ENCODE measurements at regions not wholly inside any gene's neighbourhood (a gene's known extent, or its start where the extent isn't known, plus 50 kb on each side); places are given as distances from the start of the nearest gene placed in this dataset.

DNA sequence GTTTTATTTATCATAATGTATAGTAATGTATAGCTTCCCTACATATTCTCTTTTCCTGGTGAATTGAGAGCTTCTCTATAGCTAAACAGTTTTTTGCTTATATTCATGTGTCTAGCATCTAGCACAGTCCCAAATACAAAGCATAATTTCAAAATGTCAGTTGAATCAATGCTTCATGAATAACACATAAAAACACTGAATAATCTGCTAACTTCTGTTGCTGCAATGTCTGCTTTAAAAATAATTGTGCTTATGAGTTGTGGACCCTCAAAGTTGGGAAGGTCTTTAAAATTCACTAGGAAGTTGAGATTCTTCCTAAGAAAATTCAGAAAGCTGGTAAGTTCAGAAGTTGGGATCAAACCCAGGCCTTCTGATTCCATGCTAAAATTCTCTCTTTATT lies 600.9 kb upstream of the FAM98A start:
- intact Hi-C loops (cut with DNase I) = no loop called here
- no peaks in the 10 kb centered on the region for H3K27me3 ChIP-seq (ENCODE audit: control insufficient read depth, insufficient read depth)

DNA sequence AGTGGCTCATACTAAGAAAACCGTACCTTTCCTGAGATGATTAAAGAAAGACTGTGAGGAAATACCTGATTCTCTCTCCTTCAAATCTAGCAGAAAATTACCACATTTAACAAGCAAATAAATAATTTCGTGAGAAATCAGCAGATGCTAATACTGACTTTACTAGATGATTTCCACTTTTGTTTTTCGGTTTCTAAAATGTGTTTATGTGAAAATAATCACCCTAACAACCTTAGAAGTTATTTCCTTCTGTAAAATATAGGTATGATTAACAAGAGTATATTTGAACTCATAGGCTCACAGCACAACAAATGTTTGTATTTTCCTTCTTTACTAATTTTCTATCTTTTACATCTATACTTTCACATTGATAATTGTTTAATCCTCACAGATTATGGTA lies 594.1 kb upstream of the FAM98A start:
- Histone ChIP-seq H3K27ac (ENCODE audit: low read length) (no peak overlapping the region), H3K4me3 (ENCODE audit: low read length) (no peak overlapping the region), H3K27me3 (ENCODE audit: control insufficient read depth, insufficient read depth) (no peaks in the 10 kb centered on the region), H3K9me3 (ENCODE audit: control insufficient read depth, low read length) (no peaks in the 10 kb centered on the region), H3K4me1 (ENCODE audit: control insufficient read depth, insufficient read depth, low read length) (no peaks in the 10 kb centered on the region)
- intact Hi-C loops (cut with DNase I) = no loop called here
- DNase-seq (no peak), ATAC-seq (no peak)
- 83% methylated on average over 3 of the region's 3 CpGs for WGBS

More for the DNA sequence above, 600.9 kb upstream of the FAM98A start:
- DNase-seq (no peak), ATAC-seq (no peak)
- Histone ChIP-seq H3K4me3 (ENCODE audit: low read length) (no peak overlapping the region), H3K9me3 (ENCODE audit: control insufficient read depth, low read length) (no peaks in the 10 kb centered on the region), H3K4me1 (ENCODE audit: control insufficient read depth, insufficient read depth, low read length) (no peaks in the 10 kb centered on the region), H3K27ac (ENCODE audit: low read length) (no peak overlapping the region)

- 56% methylated on average over 6 of the region's 6 CpGs for WGBS
- DNase-seq (no peak), ATAC-seq (no peak)
- intact Hi-C loops (cut with DNase I) = no loop called here
- H3K4me1 ChIP-seq (ENCODE audit: control insufficient read depth, insufficient read depth, low read length) = no peaks in the 10 kb centered on the region
- H3K27ac ChIP-seq (ENCODE audit: low read length) = no peak overlapping the region
- no peak overlapping the region for H3K4me3 ChIP-seq (ENCODE audit: low read length)
- no peaks in the 10 kb centered on the region for H3K27me3 ChIP-seq (ENCODE audit: control insufficient read depth, insufficient read depth)
- H3K9me3 ChIP-seq (ENCODE audit: control insufficient read depth, low read length) = no peaks in the 10 kb centered on the region
Observed at GRCh38 chr2:34188464-34189303, 589.6 kb upstream of the FAM98A start.

GRCh38 chr2:34179511-34179910 lies 580.4 kb upstream of the FAM98A start:
- Histone ChIP-seq H3K9me3 (ENCODE audit: control insufficient read depth, low read length) (no peaks in the 10 kb centered on the region), H3K27ac (ENCODE audit: low read length) (no peak overlapping the region), H3K27me3 (ENCODE audit: control insufficient read depth, insufficient read depth) (no peaks in the 10 kb centered on the region), H3K4me3 (ENCODE audit: low read length) (no peak overlapping the region), H3K4me1 (ENCODE audit: control insufficient read depth, insufficient read depth, low read length) (no peaks in the 10 kb centered on the region)
- intact Hi-C loops (cut with DNase I) = no loop called here
- ATAC-seq (no peak), DNase-seq (no peak)
- 66% methylated on average over 3 of the region's 3 CpGs for WGBS

- Histone ChIP-seq H3K27me3 (ENCODE audit: control insufficient read depth, insufficient read depth) (no peaks in the 10 kb centered on the region), H3K4me1 (ENCODE audit: control insufficient read depth, insufficient read depth, low read length) (no peaks in the 10 kb centered on the region), H3K4me3 (ENCODE audit: low read length) (no peak overlapping the region), H3K9me3 (ENCODE audit: control insufficient read depth, low read length) (no peaks in the 10 kb centered on the region), H3K27ac (ENCODE audit: low read length) (no peak overlapping the region)
- intact Hi-C loops (cut with DNase I) = no loop called here
- no peak for DNase-seq
- ATAC-seq = no peak
Observed at GRCh38 chr2:34178482-34178881, 579.4 kb upstream of the FAM98A start.

DNA sequence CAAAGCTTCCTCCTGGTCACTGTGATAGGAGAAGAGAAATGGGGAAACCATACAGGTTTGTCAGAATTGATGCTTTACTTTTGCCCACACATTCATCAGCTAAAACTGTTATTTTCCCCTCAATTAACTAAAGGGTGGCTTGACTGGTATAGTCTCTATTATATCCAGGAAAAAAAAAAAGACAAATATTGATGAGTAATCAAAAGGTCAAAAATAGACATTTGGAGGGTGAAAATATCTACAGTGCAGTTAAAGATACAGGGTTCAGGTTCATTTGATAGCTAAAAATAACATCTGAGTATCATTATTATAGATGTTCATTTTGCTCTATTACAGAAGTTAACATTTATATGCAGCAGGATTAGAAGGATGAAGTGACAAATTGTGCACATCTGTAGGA lies 577.6 kb upstream of the FAM98A start:
- ATAC-seq = no peak

GRCh38 chr2:34174506-34174905 lies 575.4 kb upstream of the FAM98A start:
- H3K27ac ChIP-seq (ENCODE audit: low read length) = no peak overlapping the region

More for the DNA sequence above, 577.6 kb upstream of the FAM98A start:
- Histone ChIP-seq H3K27me3 (ENCODE audit: control insufficient read depth, insufficient read depth) (no peaks in the 10 kb centered on the region), H3K4me1 (ENCODE audit: control insufficient read depth, insufficient read depth, low read length) (no peaks in the 10 kb centered on the region), H3K4me3 (ENCODE audit: low read length) (no peak overlapping the region), H3K27ac (ENCODE audit: low read length) (no peak overlapping the region), H3K9me3 (ENCODE audit: control insufficient read depth, low read length) (no peaks in the 10 kb centered on the region)
- intact Hi-C loops (cut with DNase I) = no loop called here
- DNase-seq = no peak

GRCh38 chr2:34162231-34162630 lies 563.1 kb upstream of the FAM98A start:
- WGBS = 91% methylated on average over 4 of the region's 4 CpGs
- intact Hi-C loops (cut with DNase I) = no loop called here
- no peak overlapping the region for H3K27ac ChIP-seq (ENCODE audit: low read length)
- H3K4me3 ChIP-seq (ENCODE audit: low read length) = no peak overlapping the region
- DNase-seq (no peak), ATAC-seq (no peak)
- H3K4me1 ChIP-seq (ENCODE audit: control insufficient read depth, insufficient read depth, low read length) = no peaks in the 10 kb centered on the region
- H3K27me3 ChIP-seq (ENCODE audit: control insufficient read depth, insufficient read depth) = no peaks in the 10 kb centered on the region
- no peaks in the 10 kb centered on the region for H3K9me3 ChIP-seq (ENCODE audit: control insufficient read depth, low read length)

More at GRCh38 chr2:34174506-34174905, 575.4 kb upstream of the FAM98A start:
- DNase-seq = no peak
- WGBS = 54% methylated on average over 2 of the region's 2 CpGs
- H3K9me3 ChIP-seq (ENCODE audit: control insufficient read depth, low read length) = no peaks in the 10 kb centered on the region
- H3K4me1 ChIP-seq (ENCODE audit: control insufficient read depth, insufficient read depth, low read length) = no peaks in the 10 kb centered on the region
- H3K4me3 ChIP-seq (ENCODE audit: low read length) = no peak overlapping the region
- intact Hi-C loops (cut with DNase I) = no loop called here
- no peaks in the 10 kb centered on the region for H3K27me3 ChIP-seq (ENCODE audit: control insufficient read depth, insufficient read depth)
- no peak for ATAC-seq

DNA sequence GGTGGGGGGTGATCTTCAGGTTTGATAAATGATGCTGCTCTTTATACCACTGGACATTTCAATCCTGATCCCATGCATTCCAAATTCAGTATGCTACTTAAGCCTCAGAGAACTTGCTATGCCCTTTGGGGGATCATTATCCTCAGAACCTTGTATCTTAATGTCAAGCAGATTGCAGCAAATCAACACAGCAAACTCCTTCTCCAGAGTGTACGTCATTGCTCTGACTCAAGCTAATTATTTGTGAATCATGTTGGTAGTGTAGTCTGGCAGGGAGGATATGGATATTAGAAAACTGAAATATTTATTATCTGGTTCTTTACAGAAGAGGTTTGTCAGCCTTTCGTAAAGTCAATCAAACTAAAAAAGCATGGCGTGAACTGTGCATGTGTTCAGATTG lies 562.5 kb upstream of the FAM98A start:
- ATAC-seq = no peak

GRCh38 chr2:34159901-34160300 lies 560.8 kb upstream of the FAM98A start:
- no peaks in the 10 kb centered on the region for H3K4me1 ChIP-seq (ENCODE audit: control insufficient read depth, insufficient read depth, low read length)
- ATAC-seq = no peak
- H3K27ac ChIP-seq (ENCODE audit: low read length) = no peak overlapping the region
- no peaks in the 10 kb centered on the region for H3K9me3 ChIP-seq (ENCODE audit: control insufficient read depth, low read length)
- no peak overlapping the region for H3K4me3 ChIP-seq (ENCODE audit: low read length)
- DNase-seq = no peak
- WGBS = 89% methylated on average over 2 of the region's 2 CpGs
- no peaks in the 10 kb centered on the region for H3K27me3 ChIP-seq (ENCODE audit: control insufficient read depth, insufficient read depth)
- intact Hi-C loops (cut with DNase I) = no loop called here

More for the DNA sequence above, 562.5 kb upstream of the FAM98A start:
- Histone ChIP-seq H3K9me3 (ENCODE audit: control insufficient read depth, low read length) (no peaks in the 10 kb centered on the region), H3K4me1 (ENCODE audit: control insufficient read depth, insufficient read depth, low read length) (no peaks in the 10 kb centered on the region), H3K4me3 (ENCODE audit: low read length) (no peak overlapping the region), H3K27ac (ENCODE audit: low read length) (no peak overlapping the region), H3K27me3 (ENCODE audit: control insufficient read depth, insufficient read depth) (no peaks in the 10 kb centered on the region)
- WGBS = 68% methylated on average over 3 of the region's 3 CpGs
- DNase-seq = no peak
- intact Hi-C loops (cut with DNase I) = no loop called here

GRCh38 chr2:34153484-34153883 lies 554.4 kb upstream of the FAM98A start:
- intact Hi-C loops (cut with DNase I) = no loop called here
- DNase-seq = no peak
- H3K9me3 ChIP-seq (ENCODE audit: control insufficient read depth, low read length) = no peaks in the 10 kb centered on the region
- WGBS = 83% methylated on average over 1 of the region's 1 CpG
- H3K4me1 ChIP-seq (ENCODE audit: control insufficient read depth, insufficient read depth, low read length) = no peaks in the 10 kb centered on the region
- no peak overlapping the region for H3K4me3 ChIP-seq (ENCODE audit: low read length)
- H3K27me3 ChIP-seq (ENCODE audit: control insufficient read depth, insufficient read depth) = no peaks in the 10 kb centered on the region
- ATAC-seq = no peak
- no peak overlapping the region for H3K27ac ChIP-seq (ENCODE audit: low read length)

- intact Hi-C loops (cut with DNase I) = no loop called here
- Histone ChIP-seq H3K4me3 (ENCODE audit: low read length) (no peak overlapping the region), H3K27ac (ENCODE audit: low read length) (no peak overlapping the region), H3K27me3 (ENCODE audit: control insufficient read depth, insufficient read depth) (no peaks in the 10 kb centered on the region), H3K4me1 (ENCODE audit: control insufficient read depth, insufficient read depth, low read length) (no peaks in the 10 kb centered on the region), H3K9me3 (ENCODE audit: control insufficient read depth, low read length) (no peaks in the 10 kb centered on the region)
- peak in 1 of 3 donors; percentile 34 for DNase-seq
- WGBS = 88% methylated on average over 8 of the region's 8 CpGs
- no peak for ATAC-seq
Observed at GRCh38 chr2:34147780-34148179, 548.7 kb upstream of the FAM98A start.

Measured in right cardiac atrium (tissue), 5 donors.